ENCODE measurements at regions not wholly inside any gene's neighbourhood (a gene's known extent, or its start where the extent isn't known, plus 50 kb on each side); places are given as distances from the start of the nearest gene placed in this dataset.

DNA sequence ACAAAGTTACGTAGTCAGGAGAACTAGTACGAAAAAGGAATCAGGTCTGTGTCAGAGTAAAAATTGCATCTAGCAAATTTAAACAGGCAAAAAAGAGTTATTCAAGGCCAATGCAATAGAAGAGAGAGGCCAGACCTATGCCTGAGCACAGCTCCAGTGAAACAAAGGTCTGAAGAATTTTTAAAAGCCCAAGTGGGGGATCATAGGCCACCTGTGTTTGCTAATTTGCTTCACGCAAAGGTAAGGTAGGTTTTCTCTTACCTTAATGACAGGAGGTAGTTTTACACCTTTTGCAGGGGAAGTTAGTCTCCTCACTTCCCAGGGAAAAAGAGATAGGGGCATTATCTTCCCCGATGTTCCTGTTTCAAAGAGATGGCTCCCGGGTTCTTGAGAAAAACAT is 448.6 kb upstream of the TECRL start:
- 68% methylated on average over 4 of the region's 5 CpGs for WGBS (ENCODE audit: insufficient coverage)
- Histone ChIP-seq H3K4me3 (ENCODE audit: control insufficient read depth in 1 of 7, extremely low read depth in 1 of 7, insufficient read depth in 4 of 7, low read depth in 2 of 7, low read length in 6 of 7) (no peak overlapping the region), H3K27me3 (replicated peaks in 2 of 5; ENCODE audit: control insufficient read depth in 4 of 5, insufficient read depth in 5 of 5, low read length in 4 of 5) (no peaks in the 10 kb centered on the region), H3K36me3 (ENCODE audit: control insufficient read depth in 4 of 4, insufficient read depth in 4 of 4, low read length in 3 of 4) (no peaks in the 10 kb centered on the region), H3K27ac (ENCODE audit: insufficient read depth in 1 of 2, low read depth in 1 of 2, low read length in 2 of 2, poor library complexity in 1 of 2, severe bottlenecking in 2 of 2) (no peak overlapping the region), H3K4me1 (ENCODE audit: control extremely low read depth in 1 of 4, control insufficient read depth in 4 of 4, insufficient read depth in 4 of 4, low read length in 3 of 4) (no peaks in the 10 kb centered on the region), H3K9me3 (ENCODE audit: control extremely low read depth in 1 of 5, control insufficient read depth in 4 of 5, insufficient read depth in 2 of 5, low read depth in 1 of 5, low read length in 4 of 5) (no peaks in the 10 kb centered on the region)
- POLR2A ChIA-PET, result no interaction called here
- CTCF ChIA-PET, result no interaction called here
- DNase-seq, result no peak

DNA sequence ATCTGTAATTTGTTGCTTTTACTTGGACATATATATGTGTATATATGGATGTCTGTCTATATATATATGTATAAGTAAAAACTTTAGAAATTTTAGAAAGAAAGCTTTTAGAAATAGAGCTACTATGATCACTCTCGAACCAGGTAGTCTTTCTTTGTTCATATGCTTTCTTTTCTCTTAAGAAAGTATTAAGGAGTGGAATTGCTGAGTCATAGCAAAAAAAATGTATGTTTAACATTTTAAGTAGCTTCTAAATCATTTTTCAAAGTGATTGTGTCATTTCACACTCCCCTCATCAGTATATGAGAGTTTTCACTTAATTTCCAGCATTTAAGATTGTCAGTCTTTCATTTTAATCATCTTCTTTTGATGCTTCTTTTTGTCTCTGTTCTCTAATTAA is 447.9 kb upstream of the TECRL start:
- no CpG with 5 or more reads among the region's 1 CpG for WGBS (ENCODE audit: insufficient coverage)
- Histone ChIP-seq H3K4me1 (ENCODE audit: control extremely low read depth in 1 of 4, control insufficient read depth in 4 of 4, insufficient read depth in 4 of 4, low read length in 3 of 4) (no peaks in the 10 kb centered on the region), H3K36me3 (ENCODE audit: control insufficient read depth in 4 of 4, insufficient read depth in 4 of 4, low read length in 3 of 4) (no peaks in the 10 kb centered on the region), H3K4me3 (ENCODE audit: control insufficient read depth in 1 of 7, extremely low read depth in 1 of 7, insufficient read depth in 4 of 7, low read depth in 2 of 7, low read length in 6 of 7) (no peak overlapping the region), H3K27me3 (replicated peaks in 2 of 5; ENCODE audit: control insufficient read depth in 4 of 5, insufficient read depth in 5 of 5, low read length in 4 of 5) (no peaks in the 10 kb centered on the region), H3K27ac (ENCODE audit: insufficient read depth in 1 of 2, low read depth in 1 of 2, low read length in 2 of 2, poor library complexity in 1 of 2, severe bottlenecking in 2 of 2) (no peak overlapping the region), H3K9me3 (ENCODE audit: control extremely low read depth in 1 of 5, control insufficient read depth in 4 of 5, insufficient read depth in 2 of 5, low read depth in 1 of 5, low read length in 4 of 5) (no peaks in the 10 kb centered on the region)
- DNase-seq, result no peak
- ChIA-PET CTCF (no interaction called here), POLR2A (no interaction called here)

DNA sequence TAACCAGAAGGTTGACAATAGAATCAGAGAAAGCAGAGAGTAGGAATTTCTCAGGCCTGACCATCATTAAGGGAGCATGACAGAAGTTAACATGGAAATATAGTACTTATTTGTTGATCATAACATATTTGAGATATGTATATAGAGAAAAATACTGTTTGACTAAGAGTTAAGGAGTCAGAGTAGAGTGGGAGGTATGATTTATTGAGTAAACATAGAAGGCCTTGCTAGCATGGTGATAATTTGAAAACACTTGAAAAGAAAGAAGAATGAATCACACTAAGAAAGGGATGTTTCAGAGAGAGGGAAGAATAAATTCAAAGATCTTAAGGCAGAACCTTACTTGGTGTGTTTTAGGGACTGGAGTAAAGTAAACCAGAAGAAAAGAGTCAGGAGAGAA is 437.2 kb upstream of the TECRL start:
- Histone ChIP-seq H3K27ac (ENCODE audit: insufficient read depth in 1 of 2, low read depth in 1 of 2, low read length in 2 of 2, poor library complexity in 1 of 2, severe bottlenecking in 2 of 2) (no peak overlapping the region), H3K4me3 (ENCODE audit: control insufficient read depth in 1 of 7, extremely low read depth in 1 of 7, insufficient read depth in 4 of 7, low read depth in 2 of 7, low read length in 6 of 7) (no peak overlapping the region), H3K9me3 (ENCODE audit: control extremely low read depth in 1 of 5, control insufficient read depth in 4 of 5, insufficient read depth in 2 of 5, low read depth in 1 of 5, low read length in 4 of 5) (no peaks in the 10 kb centered on the region), H3K36me3 (ENCODE audit: control insufficient read depth in 4 of 4, insufficient read depth in 4 of 4, low read length in 3 of 4) (no peaks in the 10 kb centered on the region), H3K27me3 (replicated peaks in 2 of 5; ENCODE audit: control insufficient read depth in 4 of 5, insufficient read depth in 5 of 5, low read length in 4 of 5) (no peaks in the 10 kb centered on the region), H3K4me1 (ENCODE audit: control extremely low read depth in 1 of 4, control insufficient read depth in 4 of 4, insufficient read depth in 4 of 4, low read length in 3 of 4) (no peaks in the 10 kb centered on the region)
- DNase-seq, result no peak
- ChIA-PET POLR2A (no interaction called here), CTCF (no interaction called here)

DNA sequence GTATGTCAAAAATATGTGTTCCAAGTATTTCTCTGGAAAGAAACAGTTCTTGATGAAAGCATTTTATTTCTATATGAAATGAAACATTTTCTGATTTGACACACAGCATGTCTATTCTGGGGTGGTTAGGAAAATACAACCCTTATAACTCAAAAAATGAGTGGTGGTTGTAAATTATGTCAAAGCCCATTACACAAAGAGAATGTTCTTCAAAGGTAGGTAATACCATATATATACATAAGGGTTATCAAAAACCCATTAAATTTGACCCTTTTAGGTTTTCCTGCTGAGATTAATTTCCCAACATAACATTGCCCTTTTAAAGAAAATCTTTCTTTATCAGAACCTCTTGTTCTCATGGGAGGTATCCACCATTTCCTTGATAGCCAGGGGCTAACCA is 420.5 kb upstream of the TECRL start:
- no peak overlapping the region for H3K27ac ChIP-seq (ENCODE audit: insufficient read depth in 1 of 2, low read depth in 1 of 2, low read length in 2 of 2, poor library complexity in 1 of 2, severe bottlenecking in 2 of 2)
- H3K27me3 ChIP-seq (replicated peaks in 2 of 5; ENCODE audit: control insufficient read depth in 4 of 5, insufficient read depth in 5 of 5, low read length in 4 of 5), result no peaks in the 10 kb centered on the region
- POLR2A ChIA-PET, result no interaction called here
- H3K9me3 ChIP-seq (ENCODE audit: control extremely low read depth in 1 of 5, control insufficient read depth in 4 of 5, insufficient read depth in 2 of 5, low read depth in 1 of 5, low read length in 4 of 5), result no peaks in the 10 kb centered on the region
- CTCF ChIA-PET, result no interaction called here
- DNase-seq, result no peak
- H3K36me3 ChIP-seq (ENCODE audit: control insufficient read depth in 4 of 4, insufficient read depth in 4 of 4, low read length in 3 of 4), result no peaks in the 10 kb centered on the region
- no peaks in the 10 kb centered on the region for H3K4me1 ChIP-seq (ENCODE audit: control extremely low read depth in 1 of 4, control insufficient read depth in 4 of 4, insufficient read depth in 4 of 4, low read length in 3 of 4)
- no peak overlapping the region for H3K4me3 ChIP-seq (ENCODE audit: control insufficient read depth in 1 of 7, extremely low read depth in 1 of 7, insufficient read depth in 4 of 7, low read depth in 2 of 7, low read length in 6 of 7)

DNA sequence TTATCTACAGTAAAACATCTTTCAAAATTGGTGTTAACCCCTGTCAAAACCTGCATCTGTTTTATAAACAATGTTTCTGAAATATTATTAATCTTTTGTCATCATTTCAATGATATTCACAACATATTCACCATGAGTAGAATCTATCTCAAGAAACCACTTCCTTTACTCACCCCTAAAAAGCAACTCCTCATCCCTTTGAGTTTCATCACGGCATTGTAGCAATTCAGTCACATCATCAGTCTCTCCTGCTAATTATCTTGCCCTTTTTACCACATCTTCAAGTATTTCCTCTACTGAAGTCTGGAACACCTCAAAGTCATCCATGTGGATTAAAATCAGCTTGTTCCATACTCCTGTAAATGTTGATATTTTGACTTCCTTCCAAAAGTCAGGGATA is 415.3 kb upstream of the TECRL start:
- Histone ChIP-seq H3K27me3 (replicated peaks in 2 of 5; ENCODE audit: control insufficient read depth in 4 of 5, insufficient read depth in 5 of 5, low read length in 4 of 5) (no peaks in the 10 kb centered on the region), H3K36me3 (ENCODE audit: control insufficient read depth in 4 of 4, insufficient read depth in 4 of 4, low read length in 3 of 4) (no peaks in the 10 kb centered on the region), H3K9me3 (ENCODE audit: control extremely low read depth in 1 of 5, control insufficient read depth in 4 of 5, insufficient read depth in 2 of 5, low read depth in 1 of 5, low read length in 4 of 5) (no peaks in the 10 kb centered on the region), H3K4me3 (ENCODE audit: control insufficient read depth in 1 of 7, extremely low read depth in 1 of 7, insufficient read depth in 4 of 7, low read depth in 2 of 7, low read length in 6 of 7) (no peak overlapping the region), H3K4me1 (ENCODE audit: control extremely low read depth in 1 of 4, control insufficient read depth in 4 of 4, insufficient read depth in 4 of 4, low read length in 3 of 4) (no peaks in the 10 kb centered on the region), H3K27ac (ENCODE audit: insufficient read depth in 1 of 2, low read depth in 1 of 2, low read length in 2 of 2, poor library complexity in 1 of 2, severe bottlenecking in 2 of 2) (no peak overlapping the region)
- DNase-seq, result no peak
- ChIA-PET CTCF (no interaction called here), POLR2A (no interaction called here)
- 67% methylated on average over 1 of the region's 1 CpG for WGBS (ENCODE audit: insufficient coverage)

DNA sequence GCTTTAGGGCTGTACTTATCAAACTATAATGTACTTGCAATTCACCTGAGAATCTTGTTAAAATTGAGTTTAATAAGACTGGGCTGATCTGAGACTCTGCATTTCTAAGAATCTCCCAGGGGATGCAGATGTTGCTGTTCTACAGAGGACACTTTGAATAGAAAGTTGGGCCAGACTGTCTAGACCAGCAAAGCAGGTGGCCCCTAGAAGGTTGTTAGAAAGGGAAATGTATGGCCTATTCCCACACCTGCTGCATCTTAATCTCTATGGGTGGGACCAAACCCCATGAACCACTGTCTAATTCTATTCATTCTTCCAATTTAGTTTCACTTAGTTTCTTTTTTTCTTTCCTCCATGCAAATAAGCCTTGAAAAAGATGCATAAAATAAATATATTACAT is 413.2 kb upstream of the TECRL start:
- H3K4me3 ChIP-seq (ENCODE audit: control insufficient read depth in 1 of 7, extremely low read depth in 1 of 7, insufficient read depth in 4 of 7, low read depth in 2 of 7, low read length in 6 of 7), result no peak overlapping the region
- no peaks in the 10 kb centered on the region for H3K36me3 ChIP-seq (ENCODE audit: control insufficient read depth in 4 of 4, insufficient read depth in 4 of 4, low read length in 3 of 4)
- no peak overlapping the region for H3K27ac ChIP-seq (ENCODE audit: insufficient read depth in 1 of 2, low read depth in 1 of 2, low read length in 2 of 2, poor library complexity in 1 of 2, severe bottlenecking in 2 of 2)
- CTCF ChIA-PET, result no interaction called here
- no peaks in the 10 kb centered on the region for H3K9me3 ChIP-seq (ENCODE audit: control extremely low read depth in 1 of 5, control insufficient read depth in 4 of 5, insufficient read depth in 2 of 5, low read depth in 1 of 5, low read length in 4 of 5)
- no peaks in the 10 kb centered on the region for H3K4me1 ChIP-seq (ENCODE audit: control extremely low read depth in 1 of 4, control insufficient read depth in 4 of 4, insufficient read depth in 4 of 4, low read length in 3 of 4)
- H3K27me3 ChIP-seq (replicated peaks in 2 of 5; ENCODE audit: control insufficient read depth in 4 of 5, insufficient read depth in 5 of 5, low read length in 4 of 5), result no peaks in the 10 kb centered on the region
- POLR2A ChIA-PET, result no interaction called here
- DNase-seq, result no peak

DNA sequence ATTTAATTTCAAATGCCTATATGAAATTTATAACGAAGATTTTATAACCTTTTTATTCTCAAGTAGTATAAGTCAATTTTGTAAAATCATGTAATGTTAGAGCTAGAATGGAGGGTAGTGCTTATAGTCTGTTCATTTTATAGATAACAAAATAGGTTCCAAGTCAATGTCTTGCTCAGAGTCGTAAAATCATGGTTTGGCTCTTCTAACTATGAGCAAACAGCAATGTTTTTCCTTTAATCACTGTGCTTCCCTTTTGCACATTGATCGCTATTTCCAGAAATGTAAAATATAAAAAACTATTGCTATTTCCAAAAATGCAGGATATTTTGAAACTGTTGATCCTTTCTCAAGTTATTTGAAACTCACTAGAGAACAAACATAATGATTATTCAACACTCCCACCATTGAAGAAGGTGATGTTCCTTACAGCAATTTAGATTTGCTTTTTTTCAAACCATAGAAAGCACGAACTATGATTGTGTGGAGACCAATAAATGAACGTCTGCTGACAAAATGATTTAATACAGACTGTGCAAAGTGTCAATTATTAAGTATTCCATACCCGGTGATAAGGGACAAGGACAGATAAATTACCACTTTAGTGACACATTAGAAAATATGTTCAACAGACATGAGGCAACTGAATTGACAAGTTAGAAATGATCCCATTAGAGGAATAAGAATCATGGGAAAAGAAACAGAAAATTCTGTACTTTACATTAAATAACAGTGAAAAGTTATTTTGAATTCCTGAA is 412.1 kb upstream of the TECRL start:
- DNase-seq, result no peak
- Histone ChIP-seq H3K27ac (ENCODE audit: insufficient read depth in 1 of 2, low read depth in 1 of 2, low read length in 2 of 2, poor library complexity in 1 of 2, severe bottlenecking in 2 of 2) (no peak overlapping the region), H3K4me3 (ENCODE audit: control insufficient read depth in 1 of 7, extremely low read depth in 1 of 7, insufficient read depth in 4 of 7, low read depth in 2 of 7, low read length in 6 of 7) (no peak overlapping the region), H3K27me3 (replicated peaks in 2 of 5; ENCODE audit: control insufficient read depth in 4 of 5, insufficient read depth in 5 of 5, low read length in 4 of 5) (no peaks in the 10 kb centered on the region), H3K4me1 (ENCODE audit: control extremely low read depth in 1 of 4, control insufficient read depth in 4 of 4, insufficient read depth in 4 of 4, low read length in 3 of 4) (no peaks in the 10 kb centered on the region), H3K36me3 (ENCODE audit: control insufficient read depth in 4 of 4, insufficient read depth in 4 of 4, low read length in 3 of 4) (no peaks in the 10 kb centered on the region), H3K9me3 (ENCODE audit: control extremely low read depth in 1 of 5, control insufficient read depth in 4 of 5, insufficient read depth in 2 of 5, low read depth in 1 of 5, low read length in 4 of 5) (no peaks in the 10 kb centered on the region)
- ChIA-PET CTCF (no interaction called here), POLR2A (no interaction called here)
- no CpG with 5 or more reads among the region's 6 CpGs for WGBS (ENCODE audit: insufficient coverage)

All from common myeloid progenitor, CD34-positive (primary cell).